GM12878 (cell line): ENCODE measurements at regions not wholly inside any gene's neighbourhood (a gene's known extent, or its start where the extent isn't known, plus 50 kb on each side); places are given as distances from the start of the nearest gene placed in this dataset.

Source experiments
- ATAC-seq: fragments of 200-7000 bp; cut with Tn5 transposase; 3 replicates; pipeline ENCODE4 v1.9.1; 2020; ENCODE audit warnings: mild to moderate bottlenecking, moderate library complexity
- BruUV-seq: library from RNA; stranded (reverse); fragments of 400-500 nt; replicated peaks from 2 replicates; lab custom pipeline; 2021; lab: Mats Ljungman, UMichigan
- CTCF ChIA-PET: fragments of 300-600 bp; sonication (Branson Sonifier 250); formaldehyde crosslinking; extraction: SDS; loops from one replicate; lab custom pipeline; 2021; ENCODE audit warnings: inconsistent platforms; lab: Yijun Ruan, JAX
- POLR2A ChIA-PET: fragments of 350-600 bp; formaldehyde crosslinking; extraction: SDS; loops from one replicate; lab custom pipeline; 2021; ENCODE audit warnings: inconsistent platforms; lab: Charles Lee
- RAD21 ChIA-PET: fragments of 300-600 bp; sonication (Branson Sonifier 250); formaldehyde crosslinking; loops from one replicate; lab custom pipeline; 2023; ENCODE audit warnings: antibody characterized with exemption; ENCODE audit not compliant: unreplicated experiment; lab: Charles Lee
- SMC1A ChIA-PET: fragments of 300-600 bp; sonication (Branson Sonifier 250); formaldehyde crosslinking; loops from one replicate; lab custom pipeline; 2023; ENCODE audit not compliant: unreplicated experiment, uncharacterized antibody; lab: Charles Lee
- DNase-seq: peaks from one replicate; pipeline ENCODE4 v3.0.0-alpha.2; 2011; ENCODE audit warnings: low read depth, low spot score
- FAIRE-seq: peaks from 3 replicates; lab custom pipeline; 2011; peaks lifted over from hg19 to GRCh38; lab: Jason Lieb, UNC
- H2AFZ ChIP-seq: 2 replicates; pipeline ENCODE4 v1.6.0; 2011; ENCODE audit warnings: low read depth, low read length, control low read depth; ENCODE audit not compliant: control insufficient read depth
- H3K27ac ChIP-seq: 2 replicates; pipeline ENCODE4 v1.5.1; 2011; ENCODE audit warnings: control low read depth; ENCODE audit not compliant: control insufficient read depth, insufficient read depth
- H3K27me3 ChIP-seq, 2 experiments: replicated peaks in 1 of 2; 2 replicates each; pipeline versions ENCODE4 v1.6.0 to v1.6.1; 2011; ENCODE audit warnings: low read length in 1 of 2; ENCODE audit not compliant: control insufficient read depth in 2 of 2, insufficient read depth in 2 of 2
- H3K36me3 ChIP-seq, 2 experiments: 2 replicates each; pipeline ENCODE4 v1.5.1; 2011; ENCODE audit warnings: low read length in 1 of 2; ENCODE audit not compliant: control insufficient read depth in 2 of 2, insufficient read depth in 2 of 2
- H3K4me1 ChIP-seq: 2 replicates; pipeline ENCODE4 v1.6.1; 2011; ENCODE audit warnings: mild to moderate bottlenecking, low read length, moderate library complexity, mixed read lengths; ENCODE audit not compliant: control insufficient read depth, insufficient read depth
- H3K4me2 ChIP-seq: 2 replicates; pipeline ENCODE4 v1.6.0; 2011; ENCODE audit warnings: control low read depth; ENCODE audit not compliant: control insufficient read depth, insufficient read depth
- H3K4me3 ChIP-seq: fragments of 200-600 bp; sonication (generic); 2 replicates; pipeline ENCODE4 v1.5.1; 2016
- H3K79me2 ChIP-seq: 2 replicates; pipeline ENCODE4 v1.6.0; 2011; ENCODE audit warnings: low read length; ENCODE audit not compliant: control insufficient read depth, insufficient read depth
- H3K9ac ChIP-seq: 2 replicates; pipeline ENCODE4 v1.8.0; 2011; ENCODE audit warnings: low read length, control low read depth, mixed read lengths; ENCODE audit not compliant: control insufficient read depth, insufficient read depth
- H3K9me3 ChIP-seq: replicated peaks from 3 replicates; pipeline ENCODE4 v1.5.1; 2011; ENCODE audit warnings: mild to moderate bottlenecking, low read length; ENCODE audit not compliant: control insufficient read depth, insufficient read depth
- H4K20me1 ChIP-seq: 2 replicates; pipeline ENCODE4 v1.6.0; 2011; ENCODE audit not compliant: control insufficient read depth, insufficient read depth
- CHD4 ChIP-seq: fragments of 200-600 bp; sonication (generic); IDR thresholded peaks from 2 replicates; pipeline ENCODE4 v1.6.1; 2016; ENCODE audit warnings: mild to moderate bottlenecking
- E2F8 ChIP-seq: fragments of 450-650 bp; IDR thresholded peaks from 2 replicates; pipeline ENCODE4 v1.6.1; 2018; ENCODE audit warnings: mild to moderate bottlenecking, low read depth, moderate library complexity; ENCODE audit not compliant: partially characterized antibody
- FOXM1 ChIP-seq: IDR thresholded peaks from 2 replicates; pipeline ENCODE4 v1.6.1; 2012; ENCODE audit warnings: low read depth, mild to moderate bottlenecking, inconsistent platforms, low read length, moderate library complexity
- HCFC1 ChIP-seq: fragments of 150-350 bp; IDR thresholded peaks from 2 replicates; pipeline ENCODE4 v1.6.1; 2014; ENCODE audit warnings: low read length
- HDAC2 ChIP-seq: fragments of 200-600 bp; sonication (generic); IDR thresholded peaks from 2 replicates; pipeline ENCODE4 v1.6.1; 2017
- IKZF2 ChIP-seq, 2 experiments: fragments of 450-650 bp; IDR thresholded peaks; 2 replicates each; pipeline ENCODE4 v1.6.1; 2017; ENCODE audit warnings: mild to moderate bottlenecking in 2 of 2, moderate library complexity in 2 of 2
- MTA3 ChIP-seq: IDR thresholded peaks from 2 replicates; pipeline ENCODE4 v1.6.1; 2012; ENCODE audit warnings: low read length, inconsistent platforms, borderline replicate concordance
- NFYA ChIP-seq: IDR thresholded peaks from 2 replicates; pipeline ENCODE4 v1.6.1; 2011; ENCODE audit warnings: low read depth, mild to moderate bottlenecking, low read length, improper control_type of control experiment, borderline replicate concordance
- PKNOX1 ChIP-seq: fragments of 450-650 bp; IDR thresholded peaks from 2 replicates; pipeline ENCODE4 v1.6.1; 2016; ENCODE audit warnings: mild to moderate bottlenecking
- SIX5 ChIP-seq: IDR thresholded peaks from 2 replicates; pipeline ENCODE4 v1.6.1; 2011; ENCODE audit warnings: mild to moderate bottlenecking, low read depth, low read length, moderate library complexity; ENCODE audit not compliant: severe bottlenecking
- TAF1 ChIP-seq: IDR thresholded peaks from 2 replicates; pipeline ENCODE4 v1.6.1; 2011; ENCODE audit warnings: mild to moderate bottlenecking, low read depth, low read length, borderline replicate concordance
- TBL1XR1 ChIP-seq: IDR thresholded peaks from 2 replicates; pipeline ENCODE4 v1.6.1; 2012; ENCODE audit warnings: low read depth, low read length, improper control_type of control experiment
- TCF7 ChIP-seq: IDR thresholded peaks from 2 replicates; pipeline ENCODE4 v1.6.1; 2014; ENCODE audit warnings: antibody characterized with exemption, borderline replicate concordance
- in situ Hi-C: fragments of 300-500 bp; cut with MboI; formaldehyde crosslinking; loops from 9 replicates; pipeline ENCODE4 v1.14.3; 2018; ENCODE audit warnings: mixed read lengths
- intact Hi-C: fragments of 100-400 bp; cut with micrococcal nuclease; formaldehyde crosslinking; loops from one replicate; pipeline ENCODE4 v1.14.2; 2022; ENCODE audit not compliant: unreplicated experiment
- TF ChIP-seq, protein P1 (sequence below): fragments of 450-650 bp; IDR thresholded peaks from 2 replicates; pipeline ENCODE4 v1.6.1; 2017; ENCODE audit warnings: antibody characterized with exemption, mild to moderate bottlenecking, moderate library complexity

GRCh38 chr3:145623349-145623748, 537.6 kb downstream of the PLOD2 start:
- in situ Hi-C loops (no loop called here), intact Hi-C loops (no loop called here)
- ChIA-PET SMC1A (no interaction called here), RAD21 (no interaction called here), CTCF (no interaction called here), POLR2A (no interaction called here)
- no peak overlapping the region for H3K4me2 ChIP-seq
- H2AFZ ChIP-seq = no peak overlapping the region
- no TSS peak for BruUV-seq
- no peaks in the 10 kb centered on the region for H3K4me1 ChIP-seq
- H3K9me3 ChIP-seq = no peaks in the 10 kb centered on the region
- no peak overlapping the region for H3K27ac ChIP-seq
- no peak overlapping the region for H3K4me3 ChIP-seq
- H3K27me3 ChIP-seq = no peaks in the 10 kb centered on the region
- FAIRE-seq (no peak), DNase-seq (no peak), ATAC-seq (no peak)
- no peaks in the 10 kb centered on the region for H3K79me2 ChIP-seq
- TF ChIP-seq IKZF2 (IDR thresholded peaks at IDR 0.05) = no peak
- TF ChIP-seq TAF1 = no peak
- no peak for TF ChIP-seq NFYA
- TF ChIP-seq, protein P1, sequence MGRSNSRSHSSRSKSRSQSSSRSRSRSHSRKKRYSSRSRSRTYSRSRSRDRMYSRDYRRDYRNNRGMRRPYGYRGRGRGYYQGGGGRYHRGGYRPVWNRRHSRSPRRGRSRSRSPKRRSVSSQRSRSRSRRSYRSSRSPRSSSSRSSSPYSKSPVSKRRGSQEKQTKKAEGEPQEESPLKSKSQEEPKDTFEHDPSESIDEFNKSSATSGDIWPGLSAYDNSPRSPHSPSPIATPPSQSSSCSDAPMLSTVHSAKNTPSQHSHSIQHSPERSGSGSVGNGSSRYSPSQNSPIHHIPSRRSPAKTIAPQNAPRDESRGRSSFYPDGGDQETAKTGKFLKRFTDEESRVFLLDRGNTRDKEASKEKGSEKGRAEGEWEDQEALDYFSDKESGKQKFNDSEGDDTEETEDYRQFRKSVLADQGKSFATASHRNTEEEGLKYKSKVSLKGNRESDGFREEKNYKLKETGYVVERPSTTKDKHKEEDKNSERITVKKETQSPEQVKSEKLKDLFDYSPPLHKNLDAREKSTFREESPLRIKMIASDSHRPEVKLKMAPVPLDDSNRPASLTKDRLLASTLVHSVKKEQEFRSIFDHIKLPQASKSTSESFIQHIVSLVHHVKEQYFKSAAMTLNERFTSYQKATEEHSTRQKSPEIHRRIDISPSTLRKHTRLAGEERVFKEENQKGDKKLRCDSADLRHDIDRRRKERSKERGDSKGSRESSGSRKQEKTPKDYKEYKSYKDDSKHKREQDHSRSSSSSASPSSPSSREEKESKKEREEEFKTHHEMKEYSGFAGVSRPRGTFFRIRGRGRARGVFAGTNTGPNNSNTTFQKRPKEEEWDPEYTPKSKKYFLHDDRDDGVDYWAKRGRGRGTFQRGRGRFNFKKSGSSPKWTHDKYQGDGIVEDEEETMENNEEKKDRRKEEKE = no peak
- TF ChIP-seq CHD4 = no peak
- no peak for TF ChIP-seq TBL1XR1
- TF ChIP-seq MTA3 = no peak
- no peak for TF ChIP-seq SIX5
- TF ChIP-seq HDAC2 = no peak
- no peak for TF ChIP-seq HCFC1
- no peak for TF ChIP-seq FOXM1
- no peak for TF ChIP-seq PKNOX1
- no peak for TF ChIP-seq E2F8
- TF ChIP-seq TCF7 = no peak
- H4K20me1 ChIP-seq = no peaks in the 10 kb centered on the region
- H3K9ac ChIP-seq = no peak overlapping the region
- H3K36me3 ChIP-seq = no peaks in the 10 kb centered on the region
